ENCODE measurements at regions not wholly inside any gene's neighbourhood (a gene's known extent, or its start where the extent isn't known, plus 50 kb on each side); places are given as distances from the start of the nearest gene placed in this dataset.
A peak's percentile ranks its signal among the peaks of the same experiment; 100 is the strongest.

DNA sequence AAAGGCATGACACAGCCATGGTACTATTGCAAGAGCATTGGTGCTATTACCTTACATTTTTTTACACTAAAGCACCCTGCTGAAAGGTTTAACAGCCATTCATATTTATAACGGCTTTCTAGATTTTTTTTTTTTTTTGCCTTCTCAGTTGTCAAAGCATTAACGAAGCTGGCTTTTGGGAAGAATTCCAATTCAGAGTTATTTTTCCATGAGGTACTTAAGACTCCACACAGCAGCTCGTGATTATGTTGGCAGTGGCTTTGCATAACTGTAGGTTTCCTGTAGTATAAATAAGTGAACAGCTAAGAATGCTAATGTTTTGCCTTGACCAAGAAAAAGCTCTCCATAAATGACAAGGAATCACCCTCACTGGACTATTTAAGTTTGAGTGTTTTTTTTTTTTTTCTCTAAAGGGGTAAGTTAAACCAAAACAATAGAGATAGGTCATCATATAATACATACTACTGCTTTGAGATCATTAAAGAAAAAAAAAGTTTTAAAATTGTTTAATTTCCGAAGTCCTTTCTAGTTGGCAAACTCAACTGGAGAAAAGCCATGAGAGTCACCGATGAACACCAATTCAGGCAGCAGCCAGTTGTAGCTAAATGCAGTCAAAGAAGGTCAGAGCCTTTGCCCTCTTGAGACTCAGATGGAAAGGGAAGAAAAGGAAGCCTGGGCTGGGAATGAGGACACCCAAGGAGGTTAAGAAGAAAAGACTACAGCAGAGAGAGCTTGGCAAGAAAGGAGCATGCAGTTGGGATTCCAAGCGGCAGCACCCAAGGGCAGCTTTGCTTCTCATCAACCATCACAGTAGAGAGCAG is 187.4 kb upstream of the NCKAP5 start:
- TF ChIP-seq, protein P1, sequence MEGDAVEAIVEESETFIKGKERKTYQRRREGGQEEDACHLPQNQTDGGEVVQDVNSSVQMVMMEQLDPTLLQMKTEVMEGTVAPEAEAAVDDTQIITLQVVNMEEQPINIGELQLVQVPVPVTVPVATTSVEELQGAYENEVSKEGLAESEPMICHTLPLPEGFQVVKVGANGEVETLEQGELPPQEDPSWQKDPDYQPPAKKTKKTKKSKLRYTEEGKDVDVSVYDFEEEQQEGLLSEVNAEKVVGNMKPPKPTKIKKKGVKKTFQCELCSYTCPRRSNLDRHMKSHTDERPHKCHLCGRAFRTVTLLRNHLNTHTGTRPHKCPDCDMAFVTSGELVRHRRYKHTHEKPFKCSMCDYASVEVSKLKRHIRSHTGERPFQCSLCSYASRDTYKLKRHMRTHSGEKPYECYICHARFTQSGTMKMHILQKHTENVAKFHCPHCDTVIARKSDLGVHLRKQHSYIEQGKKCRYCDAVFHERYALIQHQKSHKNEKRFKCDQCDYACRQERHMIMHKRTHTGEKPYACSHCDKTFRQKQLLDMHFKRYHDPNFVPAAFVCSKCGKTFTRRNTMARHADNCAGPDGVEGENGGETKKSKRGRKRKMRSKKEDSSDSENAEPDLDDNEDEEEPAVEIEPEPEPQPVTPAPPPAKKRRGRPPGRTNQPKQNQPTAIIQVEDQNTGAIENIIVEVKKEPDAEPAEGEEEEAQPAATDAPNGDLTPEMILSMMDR (IDR thresholded peaks at IDR 0.05; ENCODE audit: insufficient read depth, low read length, missing control alignments), result no peak
- no peak overlapping the region for H3K4me3 ChIP-seq (ENCODE audit: low read depth, low read length)
- CTCF ChIA-PET, result interaction anchor here (0.9 to 2.3 kb wide), 3 partner anchors 10 to 89 kb away, joined by 3 to 14 read pairs (median 3); no protein-coding TSS in a partner anchor
- peak; percentile 100 for DNase-seq (ENCODE audit: low read depth, low spot score)
- POLR2A ChIA-PET, result interaction anchor here (0.7 to 1.1 kb wide), 2 partner anchors 19 to 62 kb away, joined by 3 to 4 read pairs; no protein-coding TSS in a partner anchor

DNA sequence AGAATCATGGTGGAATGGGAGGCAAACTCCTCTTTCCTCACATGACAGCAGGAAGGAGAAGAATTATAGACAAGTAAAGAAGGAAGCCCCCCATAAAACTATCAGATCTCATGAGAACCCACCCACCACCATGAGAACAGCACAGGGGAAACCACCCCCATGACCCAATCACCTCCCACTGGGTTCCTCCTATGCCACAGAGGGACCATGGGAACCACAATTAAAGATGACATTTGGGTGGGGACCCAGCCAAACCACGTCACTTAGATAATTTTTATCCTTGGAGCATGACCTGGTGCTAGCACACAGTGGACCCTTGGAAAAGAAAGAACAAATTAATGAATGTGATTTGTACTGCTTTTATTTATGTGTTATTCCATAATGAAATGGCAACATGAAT is 188.6 kb upstream of the NCKAP5 start:
- ChIA-PET POLR2A (no interaction called here), CTCF (interaction anchor here (0.9 kb wide), 1 partner anchor 87 kb away, joined by 3 read pairs; no protein-coding TSS in a partner anchor)
- H3K4me3 ChIP-seq (ENCODE audit: low read depth, low read length), result no peak overlapping the region
- TF ChIP-seq, protein P1 (IDR thresholded peaks at IDR 0.05; ENCODE audit: insufficient read depth, low read length, missing control alignments), result no peak
- no peak for DNase-seq (ENCODE audit: low read depth, low spot score)

DNA sequence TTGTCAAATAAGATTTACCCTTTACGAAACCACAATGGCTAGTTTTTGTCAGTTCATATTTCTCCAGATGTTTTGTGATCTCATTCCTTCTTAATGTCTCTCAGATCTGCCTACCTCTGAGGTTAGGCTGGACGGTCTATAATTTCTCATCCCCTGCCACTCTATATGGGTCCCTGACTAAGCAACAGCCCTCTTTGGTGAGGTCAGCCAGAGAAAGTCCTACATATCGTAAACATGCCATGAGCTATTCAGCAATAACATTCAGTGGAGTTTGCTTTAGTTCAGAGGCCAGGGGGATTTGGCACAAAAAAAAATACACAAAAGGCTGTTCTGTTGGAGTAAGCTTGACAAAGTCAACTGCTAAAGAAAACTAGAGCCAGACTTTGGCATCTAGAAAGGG is 192.1 kb upstream of the NCKAP5 start:
- H3K4me3 ChIP-seq (ENCODE audit: low read depth, low read length), result no peak overlapping the region
- TF ChIP-seq, protein P1 (IDR thresholded peaks at IDR 0.05; ENCODE audit: insufficient read depth, low read length, missing control alignments), result no peak
- ChIA-PET POLR2A (interaction anchor here (0.9 kb wide), 1 partner anchor 12 kb away, joined by 3 read pairs; no protein-coding TSS in a partner anchor), CTCF (interaction anchor here (4.0 kb wide), 1 partner anchor 20 kb away, joined by 14 read pairs; no protein-coding TSS in a partner anchor)
- DNase-seq (ENCODE audit: low read depth, low spot score), result peak; percentile 74

- TF ChIP-seq, protein P1 (IDR thresholded peaks at IDR 0.05; ENCODE audit: insufficient read depth, low read length, missing control alignments), result no peak
- POLR2A ChIA-PET, result interaction anchor here (0.6 kb wide), 1 partner anchor 1142 kb away, joined by 3 read pairs; no protein-coding TSS in a partner anchor
- DNase-seq (ENCODE audit: low read depth, low spot score), result no peak
- CTCF ChIA-PET, result interaction anchor here (0.9 to 6.8 kb wide), 6 partner anchors 10 to 201 kb away, joined by 3 to 50 read pairs (median 8); no protein-coding TSS in a partner anchor
- H3K4me3 ChIP-seq (ENCODE audit: low read depth, low read length), result no peak overlapping the region
Observed at GRCh38 chr2:133765658-133766057, 197.4 kb upstream of the NCKAP5 start.

DNA sequence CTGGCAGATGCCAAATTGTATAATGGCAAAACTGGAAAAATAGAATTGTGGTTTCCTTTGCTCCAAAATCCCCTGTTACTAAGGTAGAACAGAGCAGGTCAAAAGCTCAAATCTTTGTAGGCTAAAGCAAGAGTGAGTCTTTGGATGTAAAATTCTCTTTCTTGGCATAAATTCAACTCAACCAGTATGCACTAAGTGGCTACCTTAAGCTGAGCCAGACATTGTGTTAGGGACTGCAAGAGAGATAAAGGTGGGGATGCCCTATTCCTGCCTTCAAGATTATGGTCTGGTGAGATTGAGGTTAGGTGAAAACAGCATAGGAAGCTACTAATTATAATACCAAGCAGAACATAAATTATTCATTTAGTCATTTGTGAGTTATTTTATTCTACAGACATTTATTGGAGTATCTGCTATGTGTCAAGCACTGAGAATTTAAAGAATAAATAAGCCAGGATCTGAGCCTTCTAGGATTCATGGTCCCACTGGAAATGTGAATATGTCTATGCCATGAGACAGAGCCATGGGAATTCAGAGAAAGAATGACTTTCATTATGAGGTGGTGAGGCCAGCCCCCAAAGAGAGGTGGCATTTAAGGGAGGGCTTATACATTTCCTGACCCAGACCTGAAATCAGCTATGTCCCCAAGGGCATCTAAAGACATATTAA is 198.0 kb upstream of the NCKAP5 start:
- TF ChIP-seq, protein P1 (IDR thresholded peaks at IDR 0.05; ENCODE audit: insufficient read depth, low read length, missing control alignments), result no peak
- ChIA-PET POLR2A (no interaction called here), CTCF (interaction anchor here (1.0 to 6.8 kb wide), 5 partner anchors 9 to 78 kb away, joined by 3 to 50 read pairs (median 10); no protein-coding TSS in a partner anchor)
- DNase-seq (ENCODE audit: low read depth, low spot score), result no peak
- H3K4me3 ChIP-seq (ENCODE audit: low read depth, low read length), result no peak overlapping the region

DNA sequence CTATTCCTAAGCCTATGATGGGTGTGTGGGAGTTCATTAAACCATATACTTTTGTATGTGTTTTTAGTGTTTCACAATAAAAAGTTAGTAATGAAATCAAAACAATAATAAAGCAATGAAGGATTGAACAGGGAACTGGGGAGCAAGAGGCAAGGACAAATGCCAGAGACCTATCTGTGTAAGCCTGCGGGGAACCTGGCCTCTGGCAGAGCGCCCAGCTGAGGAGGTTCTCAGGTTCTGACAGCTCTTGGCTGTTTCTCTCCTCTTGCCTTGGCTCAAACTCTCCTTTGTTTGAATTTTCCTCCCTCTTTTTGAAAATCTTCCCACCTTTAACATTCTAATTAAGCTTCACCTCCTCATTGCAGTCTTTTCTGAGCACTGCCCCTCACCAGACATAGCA is 200.0 kb upstream of the NCKAP5 start:
- no peak overlapping the region for H3K4me3 ChIP-seq (ENCODE audit: low read depth, low read length)
- ChIA-PET POLR2A (no interaction called here), CTCF (interaction anchor here (0.8 to 6.8 kb wide), 3 partner anchors 9 to 76 kb away, joined by 5 to 50 read pairs (median 5); no protein-coding TSS in a partner anchor)
- no peak for DNase-seq (ENCODE audit: low read depth, low spot score)
- TF ChIP-seq, protein P1 (IDR thresholded peaks at IDR 0.05; ENCODE audit: insufficient read depth, low read length, missing control alignments), result no peak

Data from AG04449 (cell line).